Natural killer cell (primary cell): ENCODE measurements at regions not wholly inside any gene's neighbourhood (a gene's known extent, or its start where the extent isn't known, plus 50 kb on each side); places are given as distances from the start of the nearest gene placed in this dataset.
"Not testable (repeated sequence)": the region's sequence is repeated elsewhere in the genome, so short reads cannot be mapped to it uniquely, and the experiment has no call there.

Experiments
- ATAC-seq, 3 donors: fragments of 150-1000 bp in 2 of 3; fragments of 200-7000 bp in 1 of 3; cut with Tn5 transposase; 1 replicate in 1 of 3; 2 replicates in 2 of 3; pipeline ENCODE4 v1.10.0; 2021; ENCODE audit warnings: mild to moderate bottlenecking in 2 of 3, moderate library complexity in 2 of 3
- DNase-seq, 2 donors: peaks; one replicate each; pipeline versions ENCODE4 v3.0.0 to v3.0.0-alpha.2; 2013 to 2021; ENCODE audit warnings: mixed read lengths in 1 of 2
- H3K27ac ChIP-seq: one replicate; pipeline ENCODE4 v1.5.1; 2013; ENCODE audit warnings: mild to moderate bottlenecking, low read length
- H3K27me3 ChIP-seq: one replicate; pipeline ENCODE4 v1.6.1; 2013; ENCODE audit warnings: low read length; ENCODE audit not compliant: control insufficient read depth, insufficient read depth
- H3K36me3 ChIP-seq: one replicate; pipeline ENCODE4 v1.6.1; 2013; ENCODE audit warnings: low read length; ENCODE audit not compliant: control insufficient read depth, insufficient read depth
- H3K4me1 ChIP-seq: one replicate; pipeline ENCODE4 v1.6.1; 2013; ENCODE audit warnings: low read length; ENCODE audit not compliant: control insufficient read depth, insufficient read depth
- H3K4me3 ChIP-seq: one replicate; pipeline ENCODE4 v1.5.1; 2013; ENCODE audit warnings: low read length
- H3K9me3 ChIP-seq: one replicate; pipeline ENCODE4 v1.6.1; 2013; ENCODE audit warnings: low read length; ENCODE audit not compliant: control insufficient read depth, insufficient read depth
- H3K27ac Mint-ChIP-seq, 2 donors: one replicate each; pipeline ENCODE4 v1.8.0; 2022; ENCODE audit warnings: mild to moderate bottlenecking in 2 of 2, mixed read lengths in 2 of 2, moderate library complexity in 1 of 2
- H3K27me3 Mint-ChIP-seq, 2 donors: one replicate each; pipeline ENCODE4 v1.8.0; 2022; ENCODE audit warnings: low read depth in 2 of 2, mixed read lengths in 2 of 2
- H3K36me3 Mint-ChIP-seq: one replicate; pipeline ENCODE4 v1.8.0; 2022; ENCODE audit warnings: mixed read lengths
- H3K4me1 Mint-ChIP-seq, 2 donors: one replicate each; pipeline ENCODE4 v1.8.0; 2022; ENCODE audit warnings: mixed read lengths in 2 of 2
- H3K4me3 Mint-ChIP-seq: one replicate; pipeline ENCODE4 v1.8.0; 2022; ENCODE audit warnings: mild to moderate bottlenecking, moderate library complexity, mixed read lengths
- H3K9me3 Mint-ChIP-seq, 2 donors: one replicate each; pipeline ENCODE4 v1.8.0; 2022; ENCODE audit warnings: mixed read lengths in 2 of 2
- WGBS: methylation state at CpG from one replicate; pipeline ENCODE4 v1.1.7; 2013; ENCODE audit warnings: missing lambda C conversion rate; ENCODE audit not compliant: insufficient coverage; 5-methylcytosine and 5-hydroxymethylcytosine counted together
- intact Hi-C: fragments of 100-400 bp; cut with micrococcal nuclease; formaldehyde crosslinking; loops from one replicate; pipeline ENCODE4 v1.14.2; 2022
- TF ChIP-seq, protein P1 (sequence below): fragments of 200-600 bp; IDR thresholded peaks from one replicate; pipeline ENCODE4 v1.8.0; 2022; ENCODE audit warnings: antibody characterized with exemption

DNA sequence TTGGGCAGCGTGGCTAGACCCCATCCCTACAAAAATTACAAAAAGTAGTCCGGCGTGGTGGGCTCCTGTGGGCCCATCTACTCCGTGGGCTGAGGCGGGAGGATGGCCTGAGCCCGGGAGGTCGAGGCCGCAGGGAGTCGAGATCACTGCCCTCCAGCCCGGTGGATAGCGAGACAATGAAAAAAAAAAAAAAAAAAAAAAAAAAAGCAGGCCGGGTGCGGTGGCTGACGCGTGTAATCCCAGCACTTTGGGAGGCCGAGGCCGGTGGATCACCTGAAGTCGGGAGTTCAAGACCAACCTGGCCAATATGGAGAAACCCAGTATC is 110.5 kb upstream of the LPCAT1 start:
- peak overlapping the region; percentile 78 for H3K27ac ChIP-seq
- H3K27me3 Mint-ChIP-seq = peaks cover 0 to 2% of the 10 kb centered on the region in 2 donors
- 19% methylated on average over 11 of the region's 18 CpGs for WGBS
- peaks cover 8% of the 10 kb centered on the region for H3K4me1 ChIP-seq
- H3K9me3 Mint-ChIP-seq = no peaks in the 10 kb centered on the region
- H3K4me1 Mint-ChIP-seq = peaks cover 22 to 23% of the 10 kb centered on the region in 2 donors
- no peaks in the 10 kb centered on the region for H3K27me3 ChIP-seq
- peak overlapping the region; percentile 87 to 91 for H3K27ac Mint-ChIP-seq
- intact Hi-C loops = no loop called here
- TF ChIP-seq, protein P1, sequence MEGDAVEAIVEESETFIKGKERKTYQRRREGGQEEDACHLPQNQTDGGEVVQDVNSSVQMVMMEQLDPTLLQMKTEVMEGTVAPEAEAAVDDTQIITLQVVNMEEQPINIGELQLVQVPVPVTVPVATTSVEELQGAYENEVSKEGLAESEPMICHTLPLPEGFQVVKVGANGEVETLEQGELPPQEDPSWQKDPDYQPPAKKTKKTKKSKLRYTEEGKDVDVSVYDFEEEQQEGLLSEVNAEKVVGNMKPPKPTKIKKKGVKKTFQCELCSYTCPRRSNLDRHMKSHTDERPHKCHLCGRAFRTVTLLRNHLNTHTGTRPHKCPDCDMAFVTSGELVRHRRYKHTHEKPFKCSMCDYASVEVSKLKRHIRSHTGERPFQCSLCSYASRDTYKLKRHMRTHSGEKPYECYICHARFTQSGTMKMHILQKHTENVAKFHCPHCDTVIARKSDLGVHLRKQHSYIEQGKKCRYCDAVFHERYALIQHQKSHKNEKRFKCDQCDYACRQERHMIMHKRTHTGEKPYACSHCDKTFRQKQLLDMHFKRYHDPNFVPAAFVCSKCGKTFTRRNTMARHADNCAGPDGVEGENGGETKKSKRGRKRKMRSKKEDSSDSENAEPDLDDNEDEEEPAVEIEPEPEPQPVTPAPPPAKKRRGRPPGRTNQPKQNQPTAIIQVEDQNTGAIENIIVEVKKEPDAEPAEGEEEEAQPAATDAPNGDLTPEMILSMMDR = no peak
- H3K36me3 Mint-ChIP-seq = no peaks in the 10 kb centered on the region
- peak overlapping the region; percentile 90 for H3K4me3 ChIP-seq
- H3K36me3 ChIP-seq = no peaks in the 10 kb centered on the region
- H3K4me3 Mint-ChIP-seq = peak overlapping the region; percentile 94
- ATAC-seq (no peak), DNase-seq (no peak)
- H3K9me3 ChIP-seq = no peaks in the 10 kb centered on the region

DNA sequence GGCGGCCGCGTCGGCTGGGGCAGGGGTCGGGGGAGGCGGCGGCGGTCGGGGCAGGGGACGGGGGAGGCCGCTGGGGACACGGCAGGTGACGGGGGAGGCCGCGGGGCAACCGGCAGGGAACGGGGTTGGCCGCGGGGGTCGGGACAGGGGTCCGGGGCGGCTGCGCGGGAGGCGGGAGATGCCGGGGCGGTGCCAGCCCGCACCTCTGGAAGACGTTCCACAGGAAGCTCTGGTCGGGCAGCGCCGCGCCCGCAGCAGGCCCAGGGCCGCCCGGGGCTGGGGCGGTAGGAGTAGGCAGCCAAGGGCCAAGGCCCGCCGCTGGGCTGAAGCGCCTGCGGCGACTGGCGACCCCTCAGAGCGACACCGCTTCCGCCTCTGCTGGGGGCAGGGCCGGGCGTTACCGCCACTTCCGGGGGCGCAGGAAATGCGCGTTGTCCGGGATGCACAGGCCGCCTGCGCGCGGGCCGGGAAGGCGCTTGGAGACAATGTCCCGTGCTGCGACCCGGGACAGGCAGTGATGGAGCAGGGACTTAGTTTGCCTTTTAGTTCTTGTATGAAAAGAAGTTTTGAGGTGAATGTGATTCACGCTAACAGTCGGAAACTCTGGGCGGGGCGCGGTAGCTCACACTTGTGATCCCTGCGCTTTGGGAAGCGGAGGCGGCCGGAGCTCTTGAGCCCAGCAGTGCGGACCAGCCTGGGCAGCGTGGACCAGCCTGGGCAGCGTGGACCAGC is 110.0 kb upstream of the LPCAT1 start:
- no peaks in the 10 kb centered on the region for H3K9me3 Mint-ChIP-seq
- TF ChIP-seq, protein P1 = no peak
- peak; percentile 72 to 82 for DNase-seq
- peaks cover 0 to 2% of the 10 kb centered on the region in 2 donors for H3K27me3 Mint-ChIP-seq
- Histone ChIP-seq H3K9me3 (no peaks in the 10 kb centered on the region), H3K4me3 (peak overlapping the region; percentile 90), H3K27ac (peak overlapping the region; percentile 78), H3K36me3 (peaks cover 3% of the 10 kb centered on the region), H3K4me1 (peaks cover 8% of the 10 kb centered on the region), H3K27me3 (no peaks in the 10 kb centered on the region)
- H3K27ac Mint-ChIP-seq = peak overlapping the region; percentile 87 to 91
- intact Hi-C loops = no loop called here
- peak overlapping the region; percentile 94 for H3K4me3 Mint-ChIP-seq
- under 1% methylated on average over 75 of the region's 75 CpGs for WGBS
- ATAC-seq = peak; percentile 91 to 96 (median 96)
- no peaks in the 10 kb centered on the region for H3K36me3 Mint-ChIP-seq
- peaks cover 22 to 23% of the 10 kb centered on the region in 2 donors for H3K4me1 Mint-ChIP-seq

DNA sequence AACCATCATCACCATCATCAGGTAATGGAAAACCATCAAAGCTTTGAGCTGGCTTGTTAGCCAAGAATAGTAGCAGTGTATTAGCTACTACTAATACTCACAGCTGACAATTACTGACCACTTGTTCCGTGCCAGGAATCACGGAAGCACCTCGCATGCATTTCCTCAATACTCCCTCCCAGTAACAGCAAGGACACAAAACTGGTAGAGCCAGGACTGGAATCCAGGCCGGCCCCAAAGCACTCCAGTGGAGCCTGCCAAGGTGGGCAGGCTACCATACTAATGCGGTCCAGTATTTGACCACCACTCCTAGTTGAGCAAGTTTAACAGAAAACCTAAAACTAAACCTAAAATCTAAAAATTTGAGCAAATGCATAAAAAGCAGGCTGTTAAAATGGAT is 107.2 kb upstream of the LPCAT1 start:
- Mint-ChIP-seq H3K4me1 (peaks cover 22 to 23% of the 10 kb centered on the region in 2 donors), H3K27ac (peak overlapping the region in 1 of 2 donors; percentile 87)
- ATAC-seq, H3K4me3 Mint-ChIP-seq, H3K36me3 Mint-ChIP-seq, H3K27me3 ChIP-seq, H3K36me3 ChIP-seq, H3K4me3 ChIP-seq, H3K27me3 Mint-ChIP-seq, H3K9me3 ChIP-seq, intact Hi-C loops, DNase-seq, H3K4me1 ChIP-seq, H3K9me3 Mint-ChIP-seq, H3K27ac ChIP-seq: not testable (repeated sequence)
- 97% methylated on average over 5 of the region's 5 CpGs for WGBS

DNA sequence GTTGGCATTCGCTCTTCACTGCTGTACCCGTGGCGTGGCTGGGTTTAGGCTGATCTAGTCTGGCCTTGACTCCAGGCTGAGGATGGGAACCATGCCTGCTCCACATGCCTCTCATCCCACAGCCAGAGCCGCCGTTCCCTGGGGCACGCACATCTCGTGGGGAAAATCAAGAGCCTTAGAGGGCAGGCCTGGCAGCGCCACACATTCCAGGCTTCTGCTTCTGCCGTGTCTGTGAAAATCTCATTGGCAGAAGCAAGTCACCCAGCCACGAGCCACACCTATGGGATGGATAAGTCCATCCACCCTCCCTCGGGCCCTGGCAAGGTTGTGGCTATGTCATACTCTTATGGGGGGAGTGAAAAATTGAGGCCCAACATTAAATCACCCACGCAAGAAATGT is 102.6 kb upstream of the LPCAT1 start:
- intact Hi-C loops, H3K9me3 Mint-ChIP-seq, ATAC-seq, H3K36me3 ChIP-seq, H3K27me3 ChIP-seq, H3K27ac ChIP-seq, H3K4me3 Mint-ChIP-seq, H3K9me3 ChIP-seq, H3K27me3 Mint-ChIP-seq, H3K36me3 Mint-ChIP-seq, DNase-seq, H3K4me3 ChIP-seq, H3K27ac Mint-ChIP-seq, H3K4me1 ChIP-seq: not testable (repeated sequence)
- WGBS = 98% methylated on average over 11 of the region's 12 CpGs
- peaks cover 16 to 35% of the 10 kb centered on the region in 2 donors for H3K4me1 Mint-ChIP-seq

DNA sequence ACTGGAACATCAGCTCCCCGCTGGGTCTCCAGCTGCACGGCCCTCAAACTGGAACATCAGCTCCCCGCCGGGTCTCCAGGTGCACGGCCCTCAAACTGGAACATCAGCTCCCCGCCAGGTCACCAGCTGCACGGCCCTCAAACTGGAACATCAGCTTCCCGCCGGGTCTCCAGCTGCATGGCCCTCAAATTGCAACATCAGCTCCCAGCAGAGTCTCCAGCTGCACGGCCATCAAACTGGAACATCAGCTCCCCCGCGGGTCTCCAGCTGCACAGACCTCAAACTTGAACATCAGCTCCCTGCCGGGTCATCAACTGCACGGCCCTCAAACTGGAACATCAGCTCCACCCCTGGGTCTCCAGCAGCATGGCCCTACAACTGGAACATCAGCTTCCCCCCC is 95.8 kb upstream of the LPCAT1 start:
- H3K9me3 ChIP-seq, H3K27me3 ChIP-seq, H3K27ac Mint-ChIP-seq, H3K36me3 ChIP-seq, ATAC-seq, H3K4me1 ChIP-seq, H3K27me3 Mint-ChIP-seq, H3K4me3 Mint-ChIP-seq, H3K4me3 ChIP-seq, H3K9me3 Mint-ChIP-seq, H3K27ac ChIP-seq, DNase-seq: not testable (repeated sequence)
- intact Hi-C loops = loop anchor here (10.0 kb wide), 1 partner anchor 1325 kb away; no protein-coding TSS in a partner anchor
- Mint-ChIP-seq H3K4me1 (peaks cover 24 to 44% of the 10 kb centered on the region in 2 donors), H3K36me3 (peaks cover 24% of the 10 kb centered on the region)
- 93% methylated on average over 14 of the region's 14 CpGs for whole genome bisulfite sequencing

DNA sequence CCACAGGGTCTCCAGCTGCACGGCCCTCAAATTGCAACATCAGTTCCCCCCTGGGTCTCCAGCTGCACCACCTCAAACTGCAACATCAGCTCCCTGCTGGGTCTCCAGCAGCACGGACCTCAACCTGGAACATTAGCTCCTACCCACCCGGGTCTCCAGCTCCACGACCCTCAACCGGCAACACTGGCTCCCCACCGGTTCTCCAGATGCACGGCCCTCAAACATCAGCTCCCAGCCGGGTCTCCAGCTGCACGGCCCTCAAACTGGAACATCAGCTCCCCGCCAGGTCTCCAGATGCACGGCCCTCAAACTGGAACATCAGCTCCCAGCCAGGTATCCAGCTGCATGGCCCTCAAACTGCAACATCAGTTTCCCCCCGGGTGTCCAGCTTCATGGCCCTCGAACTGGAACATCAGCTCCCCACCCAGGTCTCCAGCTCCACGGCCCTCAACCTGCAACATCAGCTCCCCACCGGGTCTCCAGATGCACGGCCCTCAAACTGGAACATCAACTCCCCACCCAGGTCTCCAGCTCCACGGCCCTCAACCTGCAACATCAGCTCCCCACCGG is 94.6 kb upstream of the LPCAT1 start:
- not testable (repeated sequence) for H3K27ac ChIP-seq, H3K27me3 ChIP-seq, H3K36me3 ChIP-seq, H3K27ac Mint-ChIP-seq, DNase-seq, H3K27me3 Mint-ChIP-seq, H3K4me3 ChIP-seq, H3K4me1 ChIP-seq, H3K9me3 Mint-ChIP-seq, H3K9me3 ChIP-seq, ATAC-seq, H3K4me3 Mint-ChIP-seq
- 92% methylated on average over 18 of the region's 18 CpGs for WGBS
- peaks cover 24% of the 10 kb centered on the region for H3K36me3 Mint-ChIP-seq
- intact Hi-C loops = loop anchor here (10.0 kb wide), 1 partner anchor 1324 kb away; no protein-coding TSS in a partner anchor
- peaks cover 16 to 33% of the 10 kb centered on the region in 2 donors for H3K4me1 Mint-ChIP-seq
